ENCODE measurements at regions not wholly inside any gene's neighbourhood (a gene's known extent, or its start where the extent isn't known, plus 50 kb on each side); places are given as distances from the start of the nearest gene placed in this dataset.

GRCh38 chr4:180197471-180197870 lies 2045.7 kb upstream of the TENM3 start:
- Histone ChIP-seq H3K36me3 (ENCODE audit: insufficient read depth, low read length) (no peaks in the 10 kb centered on the region), H3K27me3 (ENCODE audit: control insufficient read depth, insufficient read depth, low read length) (no peaks in the 10 kb centered on the region), H3K9ac (ENCODE audit: low read depth, low read length) (no peak overlapping the region), H3K4me2 (ENCODE audit: low read length) (no peak overlapping the region), H3K4me1 (ENCODE audit: control insufficient read depth, insufficient read depth, low read length) (no peaks in the 10 kb centered on the region), H3K9me3 (replicated peaks; ENCODE audit: low read length) (peaks cover 5% of the 10 kb centered on the region), H3K4me3 (ENCODE audit: low read length) (no peak overlapping the region)

GRCh38 chr4:180203349-180203748 lies 2039.9 kb upstream of the TENM3 start:
- no peaks in the 10 kb centered on the region for H3K27me3 ChIP-seq (ENCODE audit: control insufficient read depth, insufficient read depth, low read length)
- H3K9me3 ChIP-seq (replicated peaks; ENCODE audit: low read length) = peaks cover 5% of the 10 kb centered on the region
- no peak overlapping the region for H3K4me2 ChIP-seq (ENCODE audit: low read length)
- no peak overlapping the region for H3K4me3 ChIP-seq (ENCODE audit: low read length)
- H3K4me1 ChIP-seq (ENCODE audit: control insufficient read depth, insufficient read depth, low read length) = no peaks in the 10 kb centered on the region
- H3K9ac ChIP-seq (ENCODE audit: low read depth, low read length) = no peak overlapping the region
- no peaks in the 10 kb centered on the region for H3K36me3 ChIP-seq (ENCODE audit: insufficient read depth, low read length)

GRCh38 chr4:180205276-180205675 lies 2037.9 kb upstream of the TENM3 start:
- H3K27me3 ChIP-seq (ENCODE audit: control insufficient read depth, insufficient read depth, low read length) = no peaks in the 10 kb centered on the region
- H3K4me1 ChIP-seq (ENCODE audit: control insufficient read depth, insufficient read depth, low read length) = no peaks in the 10 kb centered on the region
- H3K4me3 ChIP-seq (ENCODE audit: low read length) = no peak overlapping the region
- H3K9me3 ChIP-seq (replicated peaks; ENCODE audit: low read length) = no peaks in the 10 kb centered on the region
- H3K9ac ChIP-seq (ENCODE audit: low read depth, low read length) = no peak overlapping the region
- H3K36me3 ChIP-seq (ENCODE audit: insufficient read depth, low read length) = no peaks in the 10 kb centered on the region
- H3K4me2 ChIP-seq (ENCODE audit: low read length) = no peak overlapping the region

- no peak overlapping the region for H3K4me3 ChIP-seq (ENCODE audit: low read length)
- no peak overlapping the region for H3K4me2 ChIP-seq (ENCODE audit: low read length)
- no peaks in the 10 kb centered on the region for H3K27me3 ChIP-seq (ENCODE audit: control insufficient read depth, insufficient read depth, low read length)
- H3K4me1 ChIP-seq (ENCODE audit: control insufficient read depth, insufficient read depth, low read length) = no peaks in the 10 kb centered on the region
- no peaks in the 10 kb centered on the region for H3K36me3 ChIP-seq (ENCODE audit: insufficient read depth, low read length)
- no peaks in the 10 kb centered on the region for H3K9me3 ChIP-seq (replicated peaks; ENCODE audit: low read length)
- H3K9ac ChIP-seq (ENCODE audit: low read depth, low read length) = no peak overlapping the region
Measured at GRCh38 chr4:180207921-180208320, 2035.3 kb upstream of the TENM3 start.

GRCh38 chr4:180217070-180217469 lies 2026.1 kb upstream of the TENM3 start:
- Histone ChIP-seq H3K4me2 (ENCODE audit: low read length) (no peak overlapping the region), H3K9ac (ENCODE audit: low read depth, low read length) (no peak overlapping the region), H3K9me3 (replicated peaks; ENCODE audit: low read length) (peaks cover 8% of the 10 kb centered on the region), H3K36me3 (ENCODE audit: insufficient read depth, low read length) (no peaks in the 10 kb centered on the region), H3K4me1 (ENCODE audit: control insufficient read depth, insufficient read depth, low read length) (no peaks in the 10 kb centered on the region), H3K4me3 (ENCODE audit: low read length) (no peak overlapping the region), H3K27me3 (ENCODE audit: control insufficient read depth, insufficient read depth, low read length) (no peaks in the 10 kb centered on the region)

- H3K9ac ChIP-seq (ENCODE audit: low read depth, low read length) = no peak overlapping the region
- H3K4me3 ChIP-seq (ENCODE audit: low read length) = no peak overlapping the region
- no peak overlapping the region for H3K4me2 ChIP-seq (ENCODE audit: low read length)
- no peaks in the 10 kb centered on the region for H3K27me3 ChIP-seq (ENCODE audit: control insufficient read depth, insufficient read depth, low read length)
- no peaks in the 10 kb centered on the region for H3K36me3 ChIP-seq (ENCODE audit: insufficient read depth, low read length)
- H3K9me3 ChIP-seq (replicated peaks; ENCODE audit: low read length) = peaks cover 8% of the 10 kb centered on the region
- no peaks in the 10 kb centered on the region for H3K4me1 ChIP-seq (ENCODE audit: control insufficient read depth, insufficient read depth, low read length)
Measured at GRCh38 chr4:180219080-180219479, 2024.1 kb upstream of the TENM3 start.

- no peaks in the 10 kb centered on the region for H3K36me3 ChIP-seq (ENCODE audit: insufficient read depth, low read length)
- no peak overlapping the region for H3K9ac ChIP-seq (ENCODE audit: low read depth, low read length)
- H3K4me3 ChIP-seq (ENCODE audit: low read length) = no peak overlapping the region
- H3K4me1 ChIP-seq (ENCODE audit: control insufficient read depth, insufficient read depth, low read length) = no peaks in the 10 kb centered on the region
- H3K9me3 ChIP-seq (replicated peaks; ENCODE audit: low read length) = peaks cover 9% of the 10 kb centered on the region
- no peaks in the 10 kb centered on the region for H3K27me3 ChIP-seq (ENCODE audit: control insufficient read depth, insufficient read depth, low read length)
- H3K4me2 ChIP-seq (ENCODE audit: low read length) = no peak overlapping the region
Measured at GRCh38 chr4:180225977-180226376, 2017.2 kb upstream of the TENM3 start.

- Histone ChIP-seq H3K4me1 (ENCODE audit: control insufficient read depth, insufficient read depth, low read length) (no peaks in the 10 kb centered on the region), H3K4me2 (ENCODE audit: low read length) (no peak overlapping the region), H3K36me3 (ENCODE audit: insufficient read depth, low read length) (no peaks in the 10 kb centered on the region), H3K9me3 (replicated peaks; ENCODE audit: low read length) (peaks cover 3% of the 10 kb centered on the region), H3K4me3 (ENCODE audit: low read length) (no peak overlapping the region), H3K9ac (ENCODE audit: low read depth, low read length) (no peak overlapping the region), H3K27me3 (ENCODE audit: control insufficient read depth, insufficient read depth, low read length) (no peaks in the 10 kb centered on the region)
Measured at GRCh38 chr4:180234730-180235129, 2008.5 kb upstream of the TENM3 start.

- Histone ChIP-seq H3K9me3 (replicated peaks; ENCODE audit: low read length) (peaks cover 7% of the 10 kb centered on the region), H3K4me1 (ENCODE audit: control insufficient read depth, insufficient read depth, low read length) (no peaks in the 10 kb centered on the region), H3K4me3 (ENCODE audit: low read length) (no peak overlapping the region), H3K4me2 (ENCODE audit: low read length) (no peak overlapping the region), H3K27me3 (ENCODE audit: control insufficient read depth, insufficient read depth, low read length) (no peaks in the 10 kb centered on the region), H3K36me3 (ENCODE audit: insufficient read depth, low read length) (no peaks in the 10 kb centered on the region), H3K9ac (ENCODE audit: low read depth, low read length) (no peak overlapping the region)
Measured at GRCh38 chr4:180240670-180241069, 2002.5 kb upstream of the TENM3 start.

GRCh38 chr4:180253419-180253818 lies 1989.8 kb upstream of the TENM3 start:
- no peak overlapping the region for H3K9ac ChIP-seq (ENCODE audit: low read depth, low read length)
- H3K36me3 ChIP-seq (ENCODE audit: insufficient read depth, low read length) = no peaks in the 10 kb centered on the region
- no peaks in the 10 kb centered on the region for H3K4me1 ChIP-seq (ENCODE audit: control insufficient read depth, insufficient read depth, low read length)
- no peak overlapping the region for H3K4me2 ChIP-seq (ENCODE audit: low read length)
- H3K27me3 ChIP-seq (ENCODE audit: control insufficient read depth, insufficient read depth, low read length) = no peaks in the 10 kb centered on the region
- H3K9me3 ChIP-seq (replicated peaks; ENCODE audit: low read length) = no peaks in the 10 kb centered on the region
- H3K4me3 ChIP-seq (ENCODE audit: low read length) = no peak overlapping the region

GRCh38 chr4:180261346-180261745 lies 1981.9 kb upstream of the TENM3 start:
- H3K4me1 ChIP-seq (ENCODE audit: control insufficient read depth, insufficient read depth, low read length) = no peaks in the 10 kb centered on the region
- H3K4me3 ChIP-seq (ENCODE audit: low read length) = no peak overlapping the region
- no peaks in the 10 kb centered on the region for H3K36me3 ChIP-seq (ENCODE audit: insufficient read depth, low read length)
- H3K4me2 ChIP-seq (ENCODE audit: low read length) = no peak overlapping the region
- no peaks in the 10 kb centered on the region for H3K27me3 ChIP-seq (ENCODE audit: control insufficient read depth, insufficient read depth, low read length)
- peaks cover 5% of the 10 kb centered on the region for H3K9me3 ChIP-seq (replicated peaks; ENCODE audit: low read length)
- no peak overlapping the region for H3K9ac ChIP-seq (ENCODE audit: low read depth, low read length)

GRCh38 chr4:180280076-180280475 lies 1963.1 kb upstream of the TENM3 start:
- no peaks in the 10 kb centered on the region for H3K9me3 ChIP-seq (replicated peaks; ENCODE audit: low read length)

More at GRCh38 chr4:180280076-180280475, 1963.1 kb upstream of the TENM3 start:
- Histone ChIP-seq H3K4me2 (ENCODE audit: low read length) (no peak overlapping the region), H3K4me3 (ENCODE audit: low read length) (no peak overlapping the region), H3K9ac (ENCODE audit: low read depth, low read length) (no peak overlapping the region), H3K4me1 (ENCODE audit: control insufficient read depth, insufficient read depth, low read length) (no peaks in the 10 kb centered on the region), H3K27me3 (ENCODE audit: control insufficient read depth, insufficient read depth, low read length) (no peaks in the 10 kb centered on the region), H3K36me3 (ENCODE audit: insufficient read depth, low read length) (no peaks in the 10 kb centered on the region)
